ENCODE measurements at regions not wholly inside any gene's neighbourhood (a gene's known extent, or its start where the extent isn't known, plus 50 kb on each side); places are given as distances from the start of the nearest gene placed in this dataset.

DNA sequence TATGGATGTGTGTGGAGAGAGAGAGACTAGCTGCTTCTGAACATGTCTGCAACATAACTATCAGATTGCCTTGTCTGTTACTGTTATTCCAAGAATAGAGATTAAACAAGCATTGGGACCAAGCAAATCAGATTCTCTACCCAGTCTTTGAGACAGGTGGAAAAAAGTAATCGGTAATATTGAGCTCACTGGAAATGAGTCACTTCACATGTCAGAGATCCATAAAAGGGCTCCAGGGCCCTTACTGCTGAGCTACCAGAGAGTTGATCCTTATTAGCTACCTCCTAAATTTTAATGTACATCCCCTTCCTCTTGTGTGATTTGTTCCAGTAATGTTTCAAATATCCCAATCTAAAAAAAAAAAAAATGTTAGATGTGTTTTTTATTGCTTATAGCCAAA is 2118.0 kb downstream of the PCDH9 start:
- TF ChIP-seq, protein P1, sequence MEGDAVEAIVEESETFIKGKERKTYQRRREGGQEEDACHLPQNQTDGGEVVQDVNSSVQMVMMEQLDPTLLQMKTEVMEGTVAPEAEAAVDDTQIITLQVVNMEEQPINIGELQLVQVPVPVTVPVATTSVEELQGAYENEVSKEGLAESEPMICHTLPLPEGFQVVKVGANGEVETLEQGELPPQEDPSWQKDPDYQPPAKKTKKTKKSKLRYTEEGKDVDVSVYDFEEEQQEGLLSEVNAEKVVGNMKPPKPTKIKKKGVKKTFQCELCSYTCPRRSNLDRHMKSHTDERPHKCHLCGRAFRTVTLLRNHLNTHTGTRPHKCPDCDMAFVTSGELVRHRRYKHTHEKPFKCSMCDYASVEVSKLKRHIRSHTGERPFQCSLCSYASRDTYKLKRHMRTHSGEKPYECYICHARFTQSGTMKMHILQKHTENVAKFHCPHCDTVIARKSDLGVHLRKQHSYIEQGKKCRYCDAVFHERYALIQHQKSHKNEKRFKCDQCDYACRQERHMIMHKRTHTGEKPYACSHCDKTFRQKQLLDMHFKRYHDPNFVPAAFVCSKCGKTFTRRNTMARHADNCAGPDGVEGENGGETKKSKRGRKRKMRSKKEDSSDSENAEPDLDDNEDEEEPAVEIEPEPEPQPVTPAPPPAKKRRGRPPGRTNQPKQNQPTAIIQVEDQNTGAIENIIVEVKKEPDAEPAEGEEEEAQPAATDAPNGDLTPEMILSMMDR (IDR thresholded peaks at IDR 0.05; ENCODE audit: low read length): no peak
- no peak for TF ChIP-seq EZH2 (optimal IDR thresholded peaks at IDR 0.05; ENCODE audit: low read depth, low read length)

All from MM.1S (cell line).